Heart left ventricle (tissue), 13 donors: ENCODE measurements at regions not wholly inside any gene's neighbourhood (a gene's known extent, or its start where the extent isn't known, plus 50 kb on each side); places are given as distances from the start of the nearest gene placed in this dataset.

Experiments
- POLR2A ChIP-seq, 2 donors: fragments of 450-650 bp; IDR thresholded peaks; one replicate each; pipeline ENCODE4 v1.6.1; 2017; ENCODE audit warnings: antibody characterized with exemption in 2 of 2, mild to moderate bottlenecking in 2 of 2, moderate library complexity in 2 of 2
- TF ChIP-seq, protein P1 (sequence below), 12 donors: fragments of 200-600 bp; sonication (generic) in 4 of 12; IDR thresholded peaks; one replicate each; pipeline versions ENCODE4 v1.5.0 to v1.8.0; 2018 to 2022; ENCODE audit warnings: antibody characterized with exemption in 12 of 12, mild to moderate bottlenecking in 5 of 12
- donor health status: ischemic (EF 13 %, LVEDD 7.1; RV severe dilation, severe dysfunction).
- donor health status: DM: no; HTN: yes; CAD: no.
- donor health status: DM: no; HTN: no; CAD: no.
- donor health status: ischemic (EF 25% LVEDD 6.9; RV normal size, moderate dysfunction).
- donor health status: ischemic (EF 25% LVEDD 5.7; RV mildly dilated, moderate dysfunction).
- donor health status: ischemic (EF 35%, LVEDD 5.7; RV mildly dilated, moderate dysfunction).
- donor health status: nonischemic (EF 11% LVEDD 7.7; RV severe dilation, severe dysfunction).
- donor health status: DM: yes; HTN: yes; CAD: no.
- donor health status: PGD.
- donor health status: ischemic (EF 29% LVEDD 5.4; RV normal size, mild dysfunction).
- donor health status: nonischemic (EF 23%, LVEDD 6.1; RV moderate dilation, normal function).

GRCh38 chr5:99334936-99335335, 406.1 kb upstream of the CHD1 start:
- TF ChIP-seq, protein P1, sequence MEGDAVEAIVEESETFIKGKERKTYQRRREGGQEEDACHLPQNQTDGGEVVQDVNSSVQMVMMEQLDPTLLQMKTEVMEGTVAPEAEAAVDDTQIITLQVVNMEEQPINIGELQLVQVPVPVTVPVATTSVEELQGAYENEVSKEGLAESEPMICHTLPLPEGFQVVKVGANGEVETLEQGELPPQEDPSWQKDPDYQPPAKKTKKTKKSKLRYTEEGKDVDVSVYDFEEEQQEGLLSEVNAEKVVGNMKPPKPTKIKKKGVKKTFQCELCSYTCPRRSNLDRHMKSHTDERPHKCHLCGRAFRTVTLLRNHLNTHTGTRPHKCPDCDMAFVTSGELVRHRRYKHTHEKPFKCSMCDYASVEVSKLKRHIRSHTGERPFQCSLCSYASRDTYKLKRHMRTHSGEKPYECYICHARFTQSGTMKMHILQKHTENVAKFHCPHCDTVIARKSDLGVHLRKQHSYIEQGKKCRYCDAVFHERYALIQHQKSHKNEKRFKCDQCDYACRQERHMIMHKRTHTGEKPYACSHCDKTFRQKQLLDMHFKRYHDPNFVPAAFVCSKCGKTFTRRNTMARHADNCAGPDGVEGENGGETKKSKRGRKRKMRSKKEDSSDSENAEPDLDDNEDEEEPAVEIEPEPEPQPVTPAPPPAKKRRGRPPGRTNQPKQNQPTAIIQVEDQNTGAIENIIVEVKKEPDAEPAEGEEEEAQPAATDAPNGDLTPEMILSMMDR (IDR thresholded peaks at IDR 0.05), result no peak
- TF ChIP-seq POLR2A (IDR thresholded peaks at IDR 0.05), result no peak
